Caki2 (cell line): ENCODE measurements at regions not wholly inside any gene's neighbourhood (a gene's known extent, or its start where the extent isn't known, plus 50 kb on each side); places are given as distances from the start of the nearest gene placed in this dataset.
A peak's percentile ranks its signal among the peaks of the same experiment; 100 is the strongest.
"Not testable (repeated sequence)": the region's sequence is repeated elsewhere in the genome, so short reads cannot be mapped to it uniquely, and the experiment has no call there.

ENCODE experiments used
- DNase-seq: peaks from one replicate; pipeline ENCODE4 v3.0.0-alpha.2; 2015; ENCODE audit warnings: low read depth
- in situ Hi-C: cut with HindIII; loops from 2 replicates; pipeline ENCODE4 v1.10.0; 2016; ENCODE audit warnings: low sequenced_read_pairs, low pct_unique_long_range_greater_than_20kb, mixed read lengths

DNA sequence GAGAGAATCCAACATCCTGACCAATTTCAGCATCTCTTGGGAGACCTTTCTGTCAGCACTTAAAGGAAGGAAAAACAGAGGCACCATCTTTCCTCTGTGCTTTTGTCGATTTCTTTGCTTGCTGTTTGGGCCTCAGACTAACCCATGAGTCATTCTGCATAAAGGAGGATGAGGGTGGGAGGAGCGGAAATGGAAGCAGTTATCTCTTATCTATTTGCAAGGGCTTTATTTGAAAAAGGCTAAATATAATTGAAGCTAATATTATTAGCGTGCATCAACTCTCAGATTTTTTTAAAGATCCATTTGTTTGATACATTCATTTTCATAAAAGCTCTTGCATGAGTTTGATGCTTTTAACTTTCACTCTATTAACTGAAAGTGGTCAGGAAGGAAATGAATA is 72.9 kb downstream of the ZNF622 start:
- in situ Hi-C loops = no loop called here
- DNase-seq = no peak

GRCh38 chr5:16391858-16392649 is 73.5 kb downstream of the ZNF622 start:
- DNase-seq = no peak
- in situ Hi-C loops = no loop called here

- DNase-seq = no peak
- in situ Hi-C loops = no loop called here
Observed at GRCh38 chr5:16390825-16391224, 74.8 kb downstream of the ZNF622 start.

GRCh38 chr5:16385516-16386090 is 80.0 kb downstream of the ZNF622 start:
- in situ Hi-C loops = no loop called here
- DNase-seq = no peak

DNA sequence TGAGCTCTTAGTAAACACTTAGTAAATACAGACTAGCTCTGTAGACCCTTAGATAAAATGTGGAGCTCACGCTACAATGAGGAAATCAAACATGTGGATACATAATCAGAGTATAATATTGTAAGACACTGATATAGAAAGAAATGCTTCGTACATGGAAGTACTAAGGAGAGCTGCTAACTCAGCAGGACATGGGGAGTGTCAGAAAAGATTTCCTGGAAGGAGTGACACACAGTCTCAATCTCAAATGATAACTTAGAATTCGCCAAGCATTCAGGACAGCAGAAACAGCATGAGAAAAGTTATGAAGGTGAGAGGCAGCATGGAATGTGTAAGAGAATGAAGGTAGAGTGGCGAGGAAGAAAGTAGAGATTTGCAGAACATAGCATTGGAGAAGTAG is 80.8 kb downstream of the ZNF622 start:
- DNase-seq = no peak
- in situ Hi-C loops = no loop called here

- DNase-seq = no peak
- in situ Hi-C loops = no loop called here
Observed at GRCh38 chr5:16384222-16384621, 81.4 kb downstream of the ZNF622 start.

DNA sequence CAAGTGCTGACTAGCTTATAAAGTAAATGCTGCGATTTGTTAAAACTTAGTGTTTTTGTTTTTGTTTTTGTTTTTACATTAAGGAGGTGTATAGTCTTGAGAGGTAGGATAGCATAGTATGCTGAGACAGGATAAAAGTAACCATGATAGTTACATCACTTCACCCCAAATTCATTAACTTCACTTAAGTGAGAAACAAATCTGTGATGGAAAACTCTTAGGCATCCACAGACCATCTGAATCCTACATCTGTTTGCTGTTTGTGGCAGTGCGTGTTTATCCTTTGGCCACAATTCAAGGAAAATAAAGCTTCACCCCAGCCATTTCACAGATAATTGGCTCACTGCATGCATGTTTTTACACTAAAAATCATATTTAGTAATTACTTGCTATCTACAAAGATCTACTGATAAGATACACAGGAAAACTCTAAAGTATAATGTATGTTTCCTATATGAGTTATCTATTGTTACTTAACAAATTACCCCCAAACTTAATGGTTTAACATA is 82.0 kb downstream of the ZNF622 start:
- in situ Hi-C loops = no loop called here
- DNase-seq = no peak

GRCh38 chr5:16382047-16382446 is 83.6 kb downstream of the ZNF622 start:
- in situ Hi-C loops = no loop called here
- no peak for DNase-seq

- in situ Hi-C loops = no loop called here
- DNase-seq = no peak
Observed at GRCh38 chr5:16378762-16379161, 86.8 kb downstream of the ZNF622 start.

DNA sequence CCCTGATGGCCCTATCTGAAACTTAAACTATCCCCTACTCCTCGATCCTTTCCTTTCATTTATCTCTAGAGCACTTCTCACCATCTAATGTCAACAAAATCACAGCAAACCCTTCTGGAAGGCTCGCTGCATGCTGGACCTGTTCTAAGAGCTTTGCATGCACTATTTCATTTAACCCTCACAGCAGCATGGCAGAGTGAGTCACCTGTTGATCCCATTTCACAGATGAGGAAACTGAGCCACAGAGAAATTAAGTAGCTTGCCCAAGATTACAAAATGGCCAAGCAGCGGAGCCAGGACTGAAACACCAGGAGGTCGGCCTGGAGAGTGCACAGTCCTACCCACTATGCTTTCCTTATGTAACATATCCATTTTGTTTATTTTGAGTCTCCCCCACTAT is 93.1 kb downstream of the ZNF622 start:
- in situ Hi-C loops = no loop called here
- DNase-seq = no peak

DNA sequence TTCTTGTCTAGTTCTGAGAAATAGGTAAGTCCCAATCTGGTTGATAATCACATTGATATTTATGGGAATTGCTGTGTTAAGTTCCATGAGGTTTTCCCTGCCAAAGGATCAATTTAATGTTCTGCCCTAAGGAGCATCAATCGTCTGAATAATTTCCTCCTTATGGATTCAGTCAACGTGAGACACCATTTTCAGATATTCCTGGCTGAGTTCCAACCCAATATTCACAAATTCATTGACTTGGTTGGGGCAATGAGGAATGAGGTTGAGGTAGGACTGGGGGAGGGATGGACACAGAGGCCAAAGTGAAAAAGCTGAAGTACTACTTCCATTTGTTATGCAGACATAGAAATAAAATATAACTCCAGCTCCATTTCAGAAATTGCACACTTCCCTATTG is 99.1 kb downstream of the ZNF622 start:
- DNase-seq = no peak
- in situ Hi-C loops = no loop called here

- in situ Hi-C loops = no loop called here
Observed at GRCh38 chr5:16364910-16365309, 100.7 kb downstream of the ZNF622 start.

DNA sequence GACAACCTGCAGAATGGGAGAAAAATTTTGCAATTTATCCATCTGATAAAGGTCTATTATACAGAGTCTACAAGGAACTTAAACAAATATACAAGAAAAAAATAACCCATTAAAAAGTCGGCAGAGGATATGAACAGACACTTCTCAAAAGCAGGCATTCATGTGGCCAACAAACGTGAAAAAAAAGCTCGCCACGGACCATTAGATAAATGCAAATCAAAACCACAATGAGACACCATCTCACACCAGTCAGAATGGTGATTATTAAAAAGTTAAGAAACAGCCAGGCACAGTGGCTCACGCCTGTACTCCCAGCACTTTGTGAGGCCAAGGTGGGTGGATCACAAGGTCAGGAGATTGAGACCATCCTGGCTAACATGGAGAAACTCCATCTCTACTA is 112.2 kb downstream of the ZNF622 start:
- in situ Hi-C loops = not testable (repeated sequence)
- peak; percentile 22 for DNase-seq

More at GRCh38 chr5:16364910-16365309, 100.7 kb downstream of the ZNF622 start:
- DNase-seq = no peak

DNA sequence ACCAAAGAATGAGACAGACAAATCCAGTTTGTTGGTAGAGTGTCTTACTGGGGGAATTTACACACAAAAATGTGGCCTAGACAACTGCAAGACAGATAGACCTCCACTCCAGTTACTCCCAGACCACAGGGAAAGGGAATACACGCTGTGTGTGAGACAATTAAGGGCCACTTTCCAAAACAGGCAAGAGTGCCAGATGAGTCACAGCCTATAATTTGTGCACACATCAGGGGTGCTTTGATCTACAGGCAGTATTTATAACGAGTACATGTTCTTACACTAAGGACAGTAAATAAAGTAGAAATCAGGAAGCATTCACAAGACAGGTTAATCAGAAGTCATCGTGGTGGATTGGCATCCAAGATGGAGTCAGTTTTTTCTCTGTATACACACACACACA is 114.8 kb downstream of the ZNF622 start:
- no peak for DNase-seq
- in situ Hi-C loops = no loop called here

- DNase-seq = no peak
- in situ Hi-C loops = no loop called here
Observed at GRCh38 chr5:16346380-16346779, 119.2 kb downstream of the ZNF622 start.

GRCh38 chr5:16345454-16345853 is 120.1 kb downstream of the ZNF622 start:
- no peak for DNase-seq
- in situ Hi-C loops = no loop called here

DNA sequence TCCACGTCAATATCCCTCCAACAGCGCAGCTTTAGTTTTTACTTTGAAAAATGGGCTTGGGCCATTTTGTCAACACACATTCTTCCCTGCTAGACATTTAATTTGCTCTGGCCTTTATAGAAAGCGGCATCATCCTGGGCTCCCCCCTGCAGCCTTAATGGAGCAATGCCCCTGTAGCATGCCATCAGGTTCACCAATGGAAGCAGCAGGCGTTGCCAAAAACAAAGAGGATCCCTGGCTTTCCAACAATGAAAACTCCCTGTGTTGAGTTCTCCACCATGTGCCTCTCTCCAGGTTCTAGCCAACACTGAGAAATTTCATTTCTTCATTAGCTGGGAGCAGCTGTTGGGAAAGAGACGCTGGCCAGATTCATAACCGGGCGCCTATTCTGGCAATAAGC is 139.5 kb downstream of the ZNF622 start:
- DNase-seq = no peak
- in situ Hi-C loops = no loop called here

GRCh38 chr5:16321284-16321683 is 141.7 kb upstream of the MARCHF11 start:
- DNase-seq = no peak
- in situ Hi-C loops = no loop called here

DNA sequence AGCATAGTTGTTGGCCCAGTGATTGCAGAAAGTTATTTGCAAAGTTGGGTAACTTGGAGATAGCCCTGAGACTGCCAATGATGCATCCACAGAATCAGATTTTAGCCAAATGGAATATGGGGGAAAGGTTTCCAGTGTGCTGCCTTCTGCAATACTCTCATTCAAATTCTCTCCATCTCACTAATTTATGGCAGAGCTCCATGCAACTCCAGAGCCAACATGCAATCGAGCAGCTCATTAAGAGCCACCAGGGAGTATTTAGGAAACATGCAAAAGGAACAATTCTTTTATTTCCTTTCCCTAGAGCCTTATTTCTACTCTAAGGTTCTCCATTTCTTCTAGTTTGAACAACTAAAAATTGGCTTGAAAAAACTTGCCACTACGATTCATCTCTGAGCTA is 135.9 kb upstream of the MARCHF11 start:
- in situ Hi-C loops = no loop called here
- DNase-seq = no peak

- DNase-seq = no peak
- in situ Hi-C loops = no loop called here
Observed at GRCh38 chr5:16313761-16314160, 134.2 kb upstream of the MARCHF11 start.
